Medulla oblongata (tissue), 1 donor: ENCODE measurements at regions not wholly inside any gene's neighbourhood (a gene's known extent, or its start where the extent isn't known, plus 50 kb on each side); places are given as distances from the start of the nearest gene placed in this dataset.

Source experiments
- DNase-seq: peaks from one replicate; pipeline ENCODE4 v3.0.0-alpha.2; 2015; ENCODE audit errors: extremely low spot score

- no peak for DNase-seq
Measured at GRCh38 chr11:19661827-19662226, 50.8 kb upstream of the NAV2 start.

GRCh38 chr11:19660076-19660475 lies 52.6 kb upstream of the NAV2 start:
- no peak for DNase-seq

- no peak for DNase-seq
Measured at GRCh38 chr11:19659529-19659928, 53.1 kb upstream of the NAV2 start.

GRCh38 chr11:19658344-19658743 lies 54.3 kb upstream of the NAV2 start:
- DNase-seq, result no peak

- no peak for DNase-seq
Measured at GRCh38 chr11:19656140-19656541, 56.5 kb upstream of the NAV2 start.

GRCh38 chr11:19652623-19653375 lies 59.8 kb upstream of the NAV2 start:
- peak; percentile 38 for DNase-seq

GRCh38 chr11:19651653-19652052 lies 61.0 kb upstream of the NAV2 start:
- no peak for DNase-seq

- DNase-seq, result no peak
Measured at GRCh38 chr11:19651028-19651427, 61.6 kb upstream of the NAV2 start.

GRCh38 chr11:19650467-19650866 lies 62.2 kb upstream of the NAV2 start:
- no peak for DNase-seq

DNA sequence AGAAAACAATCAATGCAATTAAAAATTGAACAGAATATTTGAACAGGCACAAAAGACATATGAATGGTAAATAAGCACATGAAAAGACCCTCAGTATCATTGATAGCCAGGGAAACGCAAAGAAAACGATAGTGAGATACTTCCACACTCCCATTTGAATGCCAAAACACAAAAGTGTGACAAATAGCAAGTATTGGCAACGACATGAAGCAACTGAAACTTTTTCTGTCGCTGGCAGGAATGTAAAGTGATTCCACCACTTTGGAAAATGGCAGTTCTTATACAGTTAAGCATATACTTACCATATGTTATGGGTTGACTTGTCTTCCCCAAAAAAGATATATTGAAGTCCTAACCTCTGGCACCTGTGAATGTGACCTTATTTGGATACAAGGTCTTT lies 62.9 kb upstream of the NAV2 start:
- DNase-seq, result no peak

DNA sequence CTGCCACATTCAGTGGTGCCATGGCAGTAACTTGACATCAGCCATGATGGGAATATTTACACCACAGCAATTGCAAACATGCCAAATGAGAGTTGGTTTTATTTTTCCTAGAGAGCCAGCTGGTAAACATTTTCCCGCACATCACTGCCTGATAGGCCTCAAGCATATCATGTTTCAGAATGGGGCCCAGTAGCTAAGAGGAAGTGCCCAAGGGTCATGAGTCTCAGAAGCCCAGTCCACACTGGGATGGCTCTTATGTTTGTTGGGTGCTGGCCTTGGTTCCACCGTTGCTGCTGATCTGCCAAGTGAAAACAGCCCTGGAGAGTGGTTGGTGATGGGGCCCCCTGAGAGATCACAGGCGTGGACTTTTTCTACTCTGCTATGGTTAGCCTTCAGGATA lies 64.3 kb upstream of the NAV2 start:
- no peak for DNase-seq

GRCh38 chr11:19647816-19648215 lies 64.8 kb upstream of the NAV2 start:
- no peak for DNase-seq

- DNase-seq, result no peak
Measured at GRCh38 chr11:19646921-19647320, 65.7 kb upstream of the NAV2 start.

- no peak for DNase-seq
Measured at GRCh38 chr11:19646308-19646707, 66.3 kb upstream of the NAV2 start.

GRCh38 chr11:19644316-19644715 lies 68.3 kb upstream of the NAV2 start:
- DNase-seq, result no peak

DNA sequence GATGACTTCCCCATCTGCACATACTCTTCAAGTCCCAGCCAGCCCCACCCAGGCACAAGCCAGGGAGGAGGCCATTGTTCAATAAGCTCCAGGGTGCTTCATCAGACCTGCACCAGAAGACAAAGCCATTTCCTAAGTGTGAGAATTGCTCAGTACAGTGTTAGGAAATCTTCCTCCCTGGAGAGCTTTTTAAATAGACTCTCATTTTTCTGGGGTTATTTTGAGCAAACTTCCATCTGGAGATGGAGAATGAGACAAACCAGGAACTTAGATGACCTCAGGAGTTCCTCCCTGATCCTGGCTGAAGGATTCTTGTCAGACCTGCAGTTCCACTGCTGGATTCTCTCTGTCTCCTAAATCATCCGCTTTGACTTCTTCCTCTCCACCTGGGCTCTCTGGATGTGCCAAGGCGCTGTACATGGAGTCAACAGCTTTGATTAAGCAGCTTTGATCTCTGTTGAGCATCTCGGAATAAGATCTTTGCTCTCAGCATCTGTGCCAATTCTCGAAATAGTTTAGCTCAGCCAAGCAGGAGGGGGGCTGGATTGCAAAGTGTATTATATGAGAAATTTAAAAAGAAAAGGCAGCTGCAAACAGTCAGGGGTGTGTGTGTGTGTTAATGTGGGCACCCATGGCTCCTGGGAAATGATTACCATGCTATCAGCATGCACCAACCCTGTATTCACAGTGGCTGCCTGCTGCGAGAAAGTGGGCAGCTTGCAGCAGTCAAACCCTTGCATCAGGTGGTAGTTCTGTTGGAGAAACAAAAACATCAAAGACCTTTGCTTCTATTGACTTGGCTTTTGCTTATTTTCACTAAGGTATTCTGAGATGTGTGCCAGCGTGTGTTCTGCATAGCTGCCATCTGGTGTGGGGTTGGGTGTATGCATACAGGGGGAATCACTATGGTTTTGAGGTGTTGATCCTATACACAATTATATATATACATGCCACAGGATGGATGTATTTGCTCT lies 70.2 kb upstream of the NAV2 start:
- no peak for DNase-seq

DNA sequence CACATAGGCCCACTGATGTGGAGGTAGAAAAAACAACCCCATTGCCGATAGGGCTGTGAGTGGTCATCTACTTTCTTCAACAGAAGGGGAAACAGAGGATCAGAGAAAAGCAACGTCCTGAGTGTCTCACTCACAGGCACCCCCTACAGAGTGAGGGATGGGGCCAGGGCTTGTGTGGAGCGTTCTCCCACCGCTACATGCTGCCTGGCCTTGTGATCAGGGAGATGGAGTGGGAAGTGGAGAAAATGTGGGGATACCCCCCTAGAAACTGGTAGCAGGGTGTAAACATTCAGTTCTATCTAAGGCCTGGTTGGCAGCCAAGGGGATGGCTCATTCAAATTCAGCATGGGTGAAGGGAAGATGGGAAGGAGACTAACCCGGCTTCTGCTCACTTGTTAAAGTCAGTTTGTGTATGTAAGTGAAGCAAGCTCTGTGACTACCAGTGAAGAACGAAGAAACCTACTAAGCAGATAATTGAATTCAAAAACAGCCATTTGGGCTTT lies 73.0 kb upstream of the NAV2 start:
- no peak for DNase-seq

DNA sequence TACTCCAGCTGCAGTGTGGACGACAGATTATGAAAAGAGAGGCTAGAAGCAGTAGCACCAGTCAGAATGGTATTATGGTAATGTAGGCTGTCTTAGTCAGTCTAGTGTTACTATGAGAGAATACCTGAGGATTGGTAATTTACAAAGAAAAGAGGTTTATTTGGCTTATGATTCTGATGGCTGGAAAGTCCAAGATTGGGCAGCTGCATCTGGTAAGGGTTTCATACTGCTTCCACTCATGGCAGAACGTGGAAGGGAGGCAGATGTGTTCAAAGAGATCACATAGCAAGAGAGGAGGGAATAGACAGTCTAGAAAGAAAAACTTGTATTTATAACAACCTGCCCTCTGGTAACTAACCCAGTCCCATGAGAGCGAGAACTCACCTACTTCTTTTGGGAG lies 77.3 kb upstream of the NAV2 start:
- no peak for DNase-seq

DNA sequence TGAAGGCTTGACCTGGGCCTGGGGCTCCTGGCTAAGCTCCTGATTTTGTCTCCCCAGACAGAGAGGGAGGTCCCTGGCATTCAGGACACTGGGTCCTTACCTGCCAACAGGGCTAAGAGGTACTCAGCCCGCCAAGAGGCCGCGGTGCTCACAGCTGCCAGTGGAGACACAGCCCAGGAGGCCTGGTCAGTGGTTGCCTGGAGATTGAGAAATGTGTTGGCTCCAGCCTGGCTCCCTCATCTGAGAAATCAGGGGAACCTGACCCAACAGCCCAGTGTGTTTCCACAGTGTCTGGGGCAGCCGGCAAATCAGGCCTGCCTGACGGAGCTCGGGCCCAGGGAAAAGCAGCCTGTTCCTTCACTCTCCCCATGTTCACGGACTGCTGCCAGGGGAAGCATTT lies 79.4 kb upstream of the NAV2 start:
- DNase-seq, result peak; percentile 62

- no peak for DNase-seq
Measured at GRCh38 chr11:19632499-19632834, 80.2 kb upstream of the NAV2 start.

DNA sequence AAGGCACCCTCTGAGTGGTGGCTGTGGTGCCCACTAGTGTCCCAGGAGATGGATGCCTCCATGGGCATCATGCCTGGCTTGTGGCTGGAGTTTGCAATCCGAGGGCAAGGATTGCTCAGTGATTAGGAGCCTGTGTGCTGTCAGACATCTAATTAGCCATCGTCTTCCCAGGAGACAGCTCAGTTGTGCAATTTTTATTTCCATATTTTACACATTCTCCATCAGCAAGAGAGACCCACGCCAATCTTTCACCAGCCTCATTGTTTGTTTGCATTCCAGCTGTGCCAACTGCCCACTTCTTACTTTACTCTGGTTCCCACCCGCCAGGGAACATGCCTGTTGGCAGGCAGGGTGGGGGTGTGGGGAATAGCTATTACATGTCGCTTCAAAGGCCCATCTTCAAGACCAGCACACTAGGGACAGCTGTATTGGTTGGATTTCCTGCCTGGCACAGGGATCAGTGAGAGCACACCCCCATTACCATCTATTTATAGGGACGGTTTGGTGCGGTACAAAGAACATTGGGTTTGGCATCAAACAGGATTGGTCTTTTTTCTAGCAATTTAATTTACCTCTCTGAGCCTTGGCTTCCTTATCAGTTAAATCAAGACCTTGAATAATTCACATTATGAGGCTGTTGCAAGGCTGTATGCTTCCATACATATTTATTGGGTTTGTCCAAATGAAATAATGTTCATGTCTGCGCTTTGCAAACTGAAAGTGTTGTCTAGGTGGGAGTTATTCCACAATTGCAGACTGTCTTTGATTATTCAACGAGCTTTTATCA lies 80.7 kb upstream of the NAV2 start:
- no peak for DNase-seq

GRCh38 chr11:19628018-19628417 lies 84.6 kb upstream of the NAV2 start:
- DNase-seq, result peak; percentile 35
